H9 (cell line): ENCODE measurements at regions not wholly inside any gene's neighbourhood (a gene's known extent, or its start where the extent isn't known, plus 50 kb on each side); places are given as distances from the start of the nearest gene placed in this dataset.

ENCODE experiments used
- DNase-seq: peaks from one replicate; pipeline ENCODE4 v3.0.0-alpha.2; 2017
- H2AFZ ChIP-seq: one replicate; pipeline ENCODE4 v1.6.1; 2013; ENCODE audit warnings: mild to moderate bottlenecking, low read length, control low read depth, moderate library complexity
- H2AK5ac ChIP-seq: 2 replicates; pipeline ENCODE4 v1.6.1; 2013; ENCODE audit warnings: low read length, control low read depth, mixed read lengths; ENCODE audit not compliant: insufficient read length
- H2BK120ac ChIP-seq: one replicate; pipeline ENCODE4 v1.6.1; 2013; ENCODE audit warnings: low read depth, mild to moderate bottlenecking, low read length, control low read depth, inconsistent platforms; ENCODE audit not compliant: poor library complexity, severe bottlenecking
- H2BK12ac ChIP-seq: 2 replicates; pipeline ENCODE4 v1.6.1; 2013; ENCODE audit warnings: low read length, control low read depth, mixed read lengths, low read depth; ENCODE audit not compliant: insufficient read length
- H2BK15ac ChIP-seq: 2 replicates; pipeline ENCODE4 v1.6.1; 2013; ENCODE audit warnings: low read depth, low read length, control low read depth
- H2BK20ac ChIP-seq: one replicate; pipeline ENCODE4 v1.6.1; 2013; ENCODE audit warnings: low read depth, mild to moderate bottlenecking, low read length, control low read depth, inconsistent platforms; ENCODE audit not compliant: poor library complexity, severe bottlenecking
- H2BK5ac ChIP-seq: 2 replicates; pipeline ENCODE4 v1.6.1; 2013; ENCODE audit warnings: low read length, control low read depth, mixed read lengths; ENCODE audit not compliant: insufficient read length
- H3K14ac ChIP-seq: 2 replicates; pipeline ENCODE4 v1.6.1; 2013; ENCODE audit warnings: low read length, control low read depth; ENCODE audit not compliant: insufficient read depth
- H3K18ac ChIP-seq: 2 replicates; pipeline ENCODE4 v1.6.1; 2013; ENCODE audit warnings: low read depth, mild to moderate bottlenecking, mixed read lengths, low read length, control low read depth; ENCODE audit not compliant: insufficient read length
- H3K23ac ChIP-seq: 2 replicates; pipeline ENCODE4 v1.6.1; 2013; ENCODE audit warnings: low read length, control low read depth, mixed read lengths, low read depth; ENCODE audit not compliant: insufficient read length
- H3K23me2 ChIP-seq: 2 replicates; pipeline ENCODE4 v1.6.1; 2013; ENCODE audit warnings: low read depth, mild to moderate bottlenecking, mixed read lengths, low read length, control low read depth; ENCODE audit not compliant: insufficient read length, poor library complexity, severe bottlenecking
- H3K27ac ChIP-seq: 2 replicates; pipeline ENCODE4 v1.5.1; 2013; ENCODE audit warnings: low read length, control low read depth, mixed read lengths, low read depth; ENCODE audit not compliant: insufficient read length
- H3K27me3 ChIP-seq: 2 replicates; pipeline ENCODE4 v1.6.1; 2013; ENCODE audit warnings: low read length, control low read depth, inconsistent platforms; ENCODE audit not compliant: insufficient read depth
- H3K4ac ChIP-seq: 2 replicates; pipeline ENCODE4 v1.6.1; 2013; ENCODE audit warnings: low read depth, mild to moderate bottlenecking, control low read depth, inconsistent platforms, low read length, moderate library complexity
- H3K4me1 ChIP-seq: 2 replicates; pipeline ENCODE4 v1.6.1; 2013; ENCODE audit warnings: low read length, control low read depth, inconsistent platforms; ENCODE audit not compliant: insufficient read depth
- H3K4me2 ChIP-seq: 2 replicates; pipeline ENCODE4 v1.6.1; 2013; ENCODE audit warnings: low read length, control low read depth, mixed read lengths; ENCODE audit not compliant: insufficient read length, insufficient read depth
- H3K56ac ChIP-seq: 2 replicates; pipeline ENCODE4 v1.6.1; 2013; ENCODE audit warnings: low read depth, mild to moderate bottlenecking, mixed read lengths, low read length, control low read depth; ENCODE audit not compliant: insufficient read length
- H3K79me1 ChIP-seq: 2 replicates; pipeline ENCODE4 v1.6.1; 2013; ENCODE audit warnings: low read depth, mild to moderate bottlenecking, moderate library complexity, low read length, control low read depth, inconsistent platforms; ENCODE audit not compliant: insufficient read depth, poor library complexity, severe bottlenecking
- H3K79me2 ChIP-seq: 2 replicates; pipeline ENCODE4 v1.6.1; 2013; ENCODE audit warnings: low read length, control low read depth, inconsistent platforms; ENCODE audit not compliant: insufficient read depth
- H3K9ac ChIP-seq: 2 replicates; pipeline ENCODE4 v1.6.1; 2013; ENCODE audit warnings: low read length, control low read depth, mixed read lengths; ENCODE audit not compliant: insufficient read length; ENCODE audit errors: extremely low read depth
- H3K9me3 ChIP-seq: one replicate; pipeline ENCODE4 v1.6.1; 2013; ENCODE audit warnings: low read depth, low read length, inconsistent platforms; ENCODE audit not compliant: control insufficient read depth
- H3T11ph ChIP-seq: one replicate; pipeline ENCODE4 v1.6.1; 2013; ENCODE audit warnings: mild to moderate bottlenecking, low read length, control low read depth, inconsistent platforms
- H4K20me1 ChIP-seq: one replicate; pipeline ENCODE4 v1.6.1; 2013; ENCODE audit not compliant: control insufficient read depth, insufficient read length, insufficient read depth
- H4K5ac ChIP-seq: 2 replicates; pipeline ENCODE4 v1.6.1; 2013; ENCODE audit warnings: low read depth, mild to moderate bottlenecking, mixed read lengths, low read length, control low read depth; ENCODE audit not compliant: insufficient read length
- H4K8ac ChIP-seq: replicated peaks from 2 replicates; pipeline ENCODE4 v1.6.1; 2013; ENCODE audit warnings: low read length, control low read depth, mixed read lengths, low read depth; ENCODE audit not compliant: insufficient read length
- H4K91ac ChIP-seq: 2 replicates; pipeline ENCODE4 v1.6.1; 2013; ENCODE audit warnings: low read depth, mild to moderate bottlenecking, moderate library complexity, mixed read lengths, low read length, control low read depth; ENCODE audit not compliant: insufficient read length
- H3K27ac Mint-ChIP-seq, 3 experiments: 2 replicates in 2 of 3; 3 replicates in 1 of 3; pipeline ENCODE4 v1.8.0; 2020 to 2021; ENCODE audit warnings: mixed read lengths in 3 of 3, mild to moderate bottlenecking in 1 of 3, moderate library complexity in 1 of 3
- H3K27me3 Mint-ChIP-seq: 2 replicates; pipeline ENCODE4 v1.8.0; 2021; ENCODE audit warnings: low read depth, mild to moderate bottlenecking, moderate library complexity, mixed read lengths
- H3K36me3 Mint-ChIP-seq, 3 experiments: 2 replicates in 2 of 3; 3 replicates in 1 of 3; pipeline ENCODE4 v1.8.0; 2020 to 2021; ENCODE audit warnings: low read depth in 3 of 3, mixed read lengths in 3 of 3; ENCODE audit not compliant: insufficient read depth in 1 of 3
- H3K4me1 Mint-ChIP-seq, 2 experiments: 2 replicates each; pipeline ENCODE4 v1.8.0; 2020; ENCODE audit warnings: mixed read lengths in 2 of 2
- H3K4me3 Mint-ChIP-seq, 2 experiments: 2 replicates in 1 of 2; 3 replicates in 1 of 2; pipeline ENCODE4 v1.8.0; 2020 to 2021; ENCODE audit warnings: mild to moderate bottlenecking in 2 of 2, mixed read lengths in 2 of 2, moderate library complexity in 1 of 2
- H3K9me3 Mint-ChIP-seq, 2 experiments: 2 replicates in 1 of 2; 3 replicates in 1 of 2; pipeline ENCODE4 v1.8.0; 2020; ENCODE audit warnings: mild to moderate bottlenecking in 2 of 2, mixed read lengths in 2 of 2, moderate library complexity in 1 of 2
- TF ChIP-seq, protein P1 (sequence below): fragments of 200-600 bp; sonication (generic); conservative IDR thresholded peaks from 3 replicates; pipeline ENCODE4 v1.8.0; 2021; ENCODE audit warnings: antibody characterized with exemption, mild to moderate bottlenecking

DNA sequence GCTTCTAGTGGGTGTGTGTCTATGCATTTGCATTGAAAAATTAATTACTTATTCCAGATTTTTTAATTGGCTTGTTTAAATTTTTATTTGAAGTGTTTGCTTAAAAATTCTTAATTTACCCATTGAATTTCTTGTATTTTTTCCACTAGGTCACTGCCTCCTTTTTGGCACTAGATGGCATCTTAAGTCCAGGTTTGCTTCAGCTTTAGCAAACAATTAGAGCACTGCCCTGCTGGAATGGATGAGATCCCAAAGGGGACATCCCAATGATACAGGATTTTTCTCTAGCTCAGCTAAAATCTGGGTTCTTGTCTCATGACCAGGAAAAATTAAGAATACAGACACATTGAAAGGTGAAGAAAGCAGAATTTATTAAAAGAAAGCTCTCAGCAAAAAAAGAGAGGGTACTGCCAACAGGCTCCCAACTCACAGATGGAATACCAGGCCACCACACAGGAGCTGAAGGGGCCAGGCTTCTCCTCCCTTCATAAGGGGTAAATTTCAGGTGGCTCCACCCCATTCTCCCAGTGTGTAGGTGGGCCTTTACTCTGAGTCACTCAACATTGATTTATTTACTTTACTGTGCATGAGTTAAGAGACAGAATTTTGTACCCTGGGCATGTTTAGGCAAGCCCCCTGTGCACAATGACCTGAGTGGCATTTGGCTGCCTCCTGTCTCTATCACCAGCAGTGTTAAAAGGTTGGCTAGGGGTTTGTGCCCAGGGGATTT is 532.4 kb downstream of the ANXA1 start:
- H3K4me1 ChIP-seq, result no peaks in the 10 kb centered on the region
- peaks cover 0 to 11% (median 5%) of the 10 kb centered on the region in 3 experiments; a peak in 3 of 7 replicates for H3K36me3 Mint-ChIP-seq
- no peak overlapping the region for H2BK15ac ChIP-seq
- H3K23ac ChIP-seq, result no peak overlapping the region
- no peak overlapping the region for H2BK20ac ChIP-seq
- no peak overlapping the region for H3K27ac ChIP-seq
- H3K23me2 ChIP-seq, result no peaks in the 10 kb centered on the region
- peak; percentile 44 for DNase-seq
- no peak overlapping the region for H3K14ac ChIP-seq
- H3K4me2 ChIP-seq, result no peak overlapping the region
- no peak overlapping the region for H2BK120ac ChIP-seq
- H3K27me3 ChIP-seq, result no peaks in the 10 kb centered on the region
- TF ChIP-seq, protein P1, sequence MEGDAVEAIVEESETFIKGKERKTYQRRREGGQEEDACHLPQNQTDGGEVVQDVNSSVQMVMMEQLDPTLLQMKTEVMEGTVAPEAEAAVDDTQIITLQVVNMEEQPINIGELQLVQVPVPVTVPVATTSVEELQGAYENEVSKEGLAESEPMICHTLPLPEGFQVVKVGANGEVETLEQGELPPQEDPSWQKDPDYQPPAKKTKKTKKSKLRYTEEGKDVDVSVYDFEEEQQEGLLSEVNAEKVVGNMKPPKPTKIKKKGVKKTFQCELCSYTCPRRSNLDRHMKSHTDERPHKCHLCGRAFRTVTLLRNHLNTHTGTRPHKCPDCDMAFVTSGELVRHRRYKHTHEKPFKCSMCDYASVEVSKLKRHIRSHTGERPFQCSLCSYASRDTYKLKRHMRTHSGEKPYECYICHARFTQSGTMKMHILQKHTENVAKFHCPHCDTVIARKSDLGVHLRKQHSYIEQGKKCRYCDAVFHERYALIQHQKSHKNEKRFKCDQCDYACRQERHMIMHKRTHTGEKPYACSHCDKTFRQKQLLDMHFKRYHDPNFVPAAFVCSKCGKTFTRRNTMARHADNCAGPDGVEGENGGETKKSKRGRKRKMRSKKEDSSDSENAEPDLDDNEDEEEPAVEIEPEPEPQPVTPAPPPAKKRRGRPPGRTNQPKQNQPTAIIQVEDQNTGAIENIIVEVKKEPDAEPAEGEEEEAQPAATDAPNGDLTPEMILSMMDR, result peak; percentile 92
- H3K27me3 Mint-ChIP-seq, result no peaks in the 10 kb centered on the region
- no peak overlapping the region for H4K5ac ChIP-seq
- H3T11ph ChIP-seq, result no peak overlapping the region
- H3K4me1 Mint-ChIP-seq, result peaks cover 0 to 9% of the 10 kb centered on the region in 2 experiments; a peak in 2 of 4 replicates
- no peak overlapping the region for H2BK12ac ChIP-seq
- no peak overlapping the region for H3K4ac ChIP-seq
- peaks cover 4 to 6% of the 10 kb centered on the region in 2 experiments; a peak in 4 of 5 replicates for H3K9me3 Mint-ChIP-seq
- no peak overlapping the region for H3K18ac ChIP-seq
- no peak overlapping the region for H3K9ac ChIP-seq
- H3K56ac ChIP-seq, result no peak overlapping the region
- H3K79me1 ChIP-seq, result no peaks in the 10 kb centered on the region
- no peaks in the 10 kb centered on the region for H3K79me2 ChIP-seq
- peak overlapping the region in 2 of 3 experiments; percentile 31 to 82; a peak in 3 of 7 replicates for H3K27ac Mint-ChIP-seq
- no peak overlapping the region for H4K91ac ChIP-seq
- no peaks in the 10 kb centered on the region for H3K9me3 ChIP-seq
- H4K8ac ChIP-seq, result no peak overlapping the region
- H2AFZ ChIP-seq, result no peak overlapping the region
- no peak overlapping the region for H3K4me3 Mint-ChIP-seq
- H4K20me1 ChIP-seq, result no peaks in the 10 kb centered on the region
- H2BK5ac ChIP-seq, result no peak overlapping the region
- no peak overlapping the region for H2AK5ac ChIP-seq
